ENCODE measurements at regions not wholly inside any gene's neighbourhood (a gene's known extent, or its start where the extent isn't known, plus 50 kb on each side); places are given as distances from the start of the nearest gene placed in this dataset.

GRCh38 chrX:144042271-144042670 is 158.4 kb downstream of the UBE2NL start:
- Histone ChIP-seq H3K4me2 (ENCODE audit: low read depth, low read length) (no peak overlapping the region), H3K4me1 (ENCODE audit: insufficient read depth, low read length) (no peaks in the 10 kb centered on the region), H3K27ac (ENCODE audit: extremely low read length, insufficient read depth, low read length) (no peak overlapping the region), H3K36me3 (replicated peaks in 1 of 2; ENCODE audit: control insufficient read depth in 1 of 2, insufficient read depth in 2 of 2, low read length in 2 of 2) (no peaks in the 10 kb centered on the region), H4K20me1 (ENCODE audit: insufficient read depth, low read length) (no peaks in the 10 kb centered on the region), H3K9ac (ENCODE audit: insufficient read depth, low read depth, low read length) (no peak overlapping the region), H3K4me3 (replicated peaks in 1 of 3; ENCODE audit: insufficient read depth in 1 of 3, low read depth in 2 of 3, low read length in 3 of 3) (no peak overlapping the region), H2AFZ (ENCODE audit: low read length) (no peak overlapping the region), H3K79me2 (ENCODE audit: insufficient read depth, low read length) (no peaks in the 10 kb centered on the region), H3K9me3 (ENCODE audit: low read length) (peaks cover 43% of the 10 kb centered on the region), H3K27me3 (ENCODE audit: control insufficient read depth in 1 of 2, insufficient read depth in 2 of 2, low read length in 2 of 2) (no peaks in the 10 kb centered on the region)
- ChIA-PET POLR2A (no interaction called here), CTCF (ENCODE audit: low intra/inter-chr PET ratio, low total read pairs) (no interaction called here)
- intact Hi-C loops (cut with micrococcal nuclease; ENCODE audit: unreplicated experiment) (no loop called here), in situ Hi-C loops (cut with HindIII; ENCODE audit: extremely low pct_ligation_motif_present, low pct_unique_long_range_greater_than_20kb) (no loop called here)
- no peak for TF ChIP-seq ZNF737 (CRISPR knock-in tag; IDR thresholded peaks at IDR 0.05; ENCODE audit: borderline replicate concordance)
- no peak for TF ChIP-seq ZNF687 (CRISPR knock-in tag; IDR thresholded peaks at IDR 0.05)
- no peak for TF ChIP-seq SNRNP70 (IDR thresholded peaks at IDR 0.05; ENCODE audit: low read depth, low read length)
- no peak for TF ChIP-seq THAP11 (CRISPR knock-in tag; IDR thresholded peaks at IDR 0.05)
- no peak for TF ChIP-seq HMG20A (CRISPR knock-in tag; IDR thresholded peaks at IDR 0.05; ENCODE audit: borderline replicate concordance)
- no peak for TF ChIP-seq ZNF136 (CRISPR knock-in tag; IDR thresholded peaks at IDR 0.05; ENCODE audit: low read depth)
- TF ChIP-seq GMEB1 (CRISPR knock-in tag; IDR thresholded peaks at IDR 0.05; ENCODE audit: borderline replicate concordance): no peak
- TF ChIP-seq POLR2AphosphoS5 (IDR thresholded peaks at IDR 0.05; ENCODE audit: low read depth, low read length): no peak
- TF ChIP-seq GLI4 (CRISPR knock-in tag; IDR thresholded peaks at IDR 0.05; ENCODE audit: borderline replicate concordance): no peak
- no peak for TF ChIP-seq ZNF556 (CRISPR knock-in tag; IDR thresholded peaks at IDR 0.05; ENCODE audit: borderline replicate concordance)
- no peak for TF ChIP-seq HOXA3 (CRISPR knock-in tag; IDR thresholded peaks at IDR 0.05)
- TF ChIP-seq MAZ (IDR thresholded peaks at IDR 0.05; ENCODE audit: borderline replicate concordance, low read depth, low read length): no peak
- TF ChIP-seq MAZ (CRISPR knock-in tag; IDR thresholded peaks at IDR 0.05; ENCODE audit: low read depth): no peak
- no peak for TF ChIP-seq YEATS4 (CRISPR knock-in tag; IDR thresholded peaks at IDR 0.05; ENCODE audit: borderline replicate concordance)
- FAIRE-seq (no peak), DNase-seq (ENCODE audit: low spot score) (no peak), ATAC-seq (no peak)
- WGBS (ENCODE audit: low lambda C conversion rate): 0% methylated on average over 3 of the region's 5 CpGs
- BruUV-seq (replicated peaks): no TSS peak
